Uterus (tissue), 2 donors: ENCODE measurements at regions not wholly inside any gene's neighbourhood (a gene's known extent, or its start where the extent isn't known, plus 50 kb on each side); places are given as distances from the start of the nearest gene placed in this dataset.

Experiments
- POLR2A ChIP-seq, 2 donors: fragments of 450-650 bp; IDR thresholded peaks; one replicate each; pipeline ENCODE4 v1.6.1; 2016; ENCODE audit warnings: antibody characterized with exemption in 2 of 2, mild to moderate bottlenecking in 1 of 2, moderate library complexity in 1 of 2
- TF ChIP-seq, protein P1 (sequence below), 4 experiments: fragments of 200-600 bp in 2 of 4; fragments of 450-650 bp in 2 of 4; sonication (generic) in 2 of 4; IDR thresholded peaks; one replicate each; pipeline ENCODE4 v1.5.1; 2016 to 2019; ENCODE audit warnings: antibody characterized with exemption in 4 of 4, mild to moderate bottlenecking in 2 of 4, moderate library complexity in 1 of 4

DNA sequence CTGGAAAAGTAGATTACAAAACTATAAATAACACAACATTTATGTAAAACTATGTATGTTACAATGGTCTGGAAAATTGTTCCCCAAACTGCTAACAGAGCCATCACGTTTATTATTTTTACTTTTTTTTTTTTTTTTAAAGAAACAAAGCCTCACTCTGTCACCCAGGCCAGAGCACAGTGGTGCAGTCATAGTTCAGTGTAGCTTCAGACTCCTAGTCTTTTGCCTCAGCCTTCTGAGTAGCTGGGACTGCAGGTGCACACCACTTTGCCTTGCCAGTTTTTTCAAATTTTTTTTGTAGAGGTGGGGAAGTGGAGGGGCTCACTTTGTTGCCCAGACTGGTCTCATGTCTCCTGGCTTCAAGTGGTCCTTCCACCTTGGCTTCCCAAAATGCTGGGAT is 180.1 kb upstream of the SPRY1 start:
- TF ChIP-seq, protein P1, sequence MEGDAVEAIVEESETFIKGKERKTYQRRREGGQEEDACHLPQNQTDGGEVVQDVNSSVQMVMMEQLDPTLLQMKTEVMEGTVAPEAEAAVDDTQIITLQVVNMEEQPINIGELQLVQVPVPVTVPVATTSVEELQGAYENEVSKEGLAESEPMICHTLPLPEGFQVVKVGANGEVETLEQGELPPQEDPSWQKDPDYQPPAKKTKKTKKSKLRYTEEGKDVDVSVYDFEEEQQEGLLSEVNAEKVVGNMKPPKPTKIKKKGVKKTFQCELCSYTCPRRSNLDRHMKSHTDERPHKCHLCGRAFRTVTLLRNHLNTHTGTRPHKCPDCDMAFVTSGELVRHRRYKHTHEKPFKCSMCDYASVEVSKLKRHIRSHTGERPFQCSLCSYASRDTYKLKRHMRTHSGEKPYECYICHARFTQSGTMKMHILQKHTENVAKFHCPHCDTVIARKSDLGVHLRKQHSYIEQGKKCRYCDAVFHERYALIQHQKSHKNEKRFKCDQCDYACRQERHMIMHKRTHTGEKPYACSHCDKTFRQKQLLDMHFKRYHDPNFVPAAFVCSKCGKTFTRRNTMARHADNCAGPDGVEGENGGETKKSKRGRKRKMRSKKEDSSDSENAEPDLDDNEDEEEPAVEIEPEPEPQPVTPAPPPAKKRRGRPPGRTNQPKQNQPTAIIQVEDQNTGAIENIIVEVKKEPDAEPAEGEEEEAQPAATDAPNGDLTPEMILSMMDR (IDR thresholded peaks at IDR 0.05), result no peak
- no peak for TF ChIP-seq POLR2A (IDR thresholded peaks at IDR 0.05)
